Memory B cell (primary cell): ENCODE measurements at regions not wholly inside any gene's neighbourhood (a gene's known extent, or its start where the extent isn't known, plus 50 kb on each side); places are given as distances from the start of the nearest gene placed in this dataset.

Source experiments
- ATAC-seq: fragments of 150-1000 bp; cut with Tn5 transposase; 2 replicates; pipeline ENCODE4 v1.10.0; 2021; ENCODE audit warnings: low read depth, mild to moderate bottlenecking, moderate library complexity
- DNase-seq, 2 donors: peaks; one replicate each; pipeline ENCODE4 v3.0.0; 2022; ENCODE audit warnings: low spot score in 2 of 2
- H3K27ac Mint-ChIP-seq: one replicate; pipeline ENCODE4 v1.8.0; 2022; ENCODE audit warnings: mild to moderate bottlenecking, moderate library complexity, mixed read lengths
- H3K27me3 Mint-ChIP-seq: one replicate; pipeline ENCODE4 v1.8.0; 2022; ENCODE audit warnings: mixed read lengths
- H3K36me3 Mint-ChIP-seq: one replicate; pipeline ENCODE4 v1.8.0; 2022; ENCODE audit warnings: mild to moderate bottlenecking, mixed read lengths
- H3K4me1 Mint-ChIP-seq: one replicate; pipeline ENCODE4 v1.8.0; 2022; ENCODE audit warnings: mixed read lengths
- H3K4me3 Mint-ChIP-seq: one replicate; pipeline ENCODE4 v1.8.0; 2022; ENCODE audit warnings: mild to moderate bottlenecking, moderate library complexity, mixed read lengths
- H3K9me3 Mint-ChIP-seq: one replicate; pipeline ENCODE4 v1.8.0; 2022; ENCODE audit warnings: mixed read lengths

DNA sequence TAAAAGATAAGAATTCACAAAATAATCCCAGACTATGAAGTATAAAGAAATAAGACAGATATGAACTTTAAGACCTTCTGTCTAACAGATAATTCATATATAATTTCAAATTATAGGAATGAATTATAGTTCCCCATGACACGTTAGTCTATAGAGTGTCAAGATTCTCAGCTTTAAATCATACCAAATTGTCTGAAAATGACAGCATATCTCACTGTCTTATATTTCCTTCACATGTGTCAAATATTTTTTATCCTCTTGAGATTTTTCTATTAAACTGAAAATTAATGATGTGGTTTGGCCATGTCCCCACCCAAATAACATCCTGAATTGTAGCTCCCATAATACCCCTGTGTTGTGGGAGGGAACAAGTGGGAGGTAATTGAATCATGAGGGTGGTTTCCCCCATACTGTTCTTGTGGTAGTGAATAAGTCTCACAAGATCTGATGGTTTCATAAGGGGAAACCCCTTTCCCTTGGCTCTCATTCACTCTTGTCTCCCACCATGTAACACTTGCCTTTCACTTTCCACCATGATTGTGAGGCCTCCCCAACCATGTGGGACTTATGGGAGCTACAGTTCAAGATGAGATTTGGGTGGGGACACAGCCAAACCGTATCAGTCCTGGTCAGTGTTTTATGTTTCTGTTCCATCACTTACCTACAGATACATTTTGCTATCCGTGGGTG is 825.3 kb upstream of the GJE1 start:
- H3K4me1 Mint-ChIP-seq: no peaks in the 10 kb centered on the region
- H3K27me3 Mint-ChIP-seq: no peaks in the 10 kb centered on the region
- no peaks in the 10 kb centered on the region for H3K36me3 Mint-ChIP-seq
- peak in 1 of 2 donors; percentile 1 for DNase-seq
- no peak overlapping the region for H3K27ac Mint-ChIP-seq
- no peaks in the 10 kb centered on the region for H3K9me3 Mint-ChIP-seq
- peak; percentile 57 for ATAC-seq
- H3K4me3 Mint-ChIP-seq: no peak overlapping the region

DNA sequence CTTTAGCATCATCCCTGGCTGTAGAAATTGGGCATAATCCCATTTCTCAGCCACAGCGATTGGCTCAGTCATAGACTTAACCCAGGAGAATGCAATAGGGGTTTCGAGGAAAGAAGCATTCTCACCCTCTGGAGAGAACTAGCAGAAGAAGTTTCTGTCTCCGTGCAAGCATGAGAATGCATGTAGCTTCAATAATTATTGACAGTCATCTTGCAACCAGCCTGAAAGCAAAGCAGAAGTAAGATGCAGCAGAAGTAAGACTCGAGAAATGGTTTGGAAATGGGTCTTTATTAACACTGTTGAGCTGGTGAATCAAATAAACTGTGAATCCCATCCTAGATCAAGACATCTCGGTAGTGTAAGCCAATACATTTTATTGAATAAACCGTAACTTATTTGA is 828.8 kb upstream of the GJE1 start:
- H3K36me3 Mint-ChIP-seq: no peaks in the 10 kb centered on the region
- H3K27ac Mint-ChIP-seq: no peak overlapping the region
- H3K9me3 Mint-ChIP-seq: no peaks in the 10 kb centered on the region
- no peak for DNase-seq
- no peaks in the 10 kb centered on the region for H3K4me1 Mint-ChIP-seq
- H3K27me3 Mint-ChIP-seq: no peaks in the 10 kb centered on the region
- H3K4me3 Mint-ChIP-seq: no peak overlapping the region
- no peak for ATAC-seq

DNA sequence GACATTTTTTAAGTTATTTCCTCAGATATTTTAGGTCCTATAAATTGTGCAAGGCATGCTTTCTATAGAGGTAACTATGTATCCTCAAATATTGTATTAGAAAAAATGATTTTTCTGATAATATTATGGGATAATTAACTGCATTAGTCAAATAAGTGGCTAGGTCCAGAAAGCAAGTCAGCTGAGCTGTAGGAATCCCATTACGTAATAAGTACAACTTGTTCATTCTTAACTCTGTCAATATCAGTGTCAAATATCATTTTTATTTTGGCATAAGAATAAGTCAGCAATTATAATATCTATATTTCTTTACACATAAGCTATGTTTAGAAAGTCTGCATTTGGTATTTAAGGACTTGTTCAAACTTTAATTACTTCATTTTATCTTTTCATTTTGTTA is 830.9 kb upstream of the GJE1 start:
- Mint-ChIP-seq H3K4me1 (no peaks in the 10 kb centered on the region), H3K27ac (no peak overlapping the region), H3K27me3 (no peaks in the 10 kb centered on the region), H3K9me3 (no peaks in the 10 kb centered on the region), H3K4me3 (no peak overlapping the region), H3K36me3 (no peaks in the 10 kb centered on the region)
- no peak for DNase-seq
- ATAC-seq: no peak

DNA sequence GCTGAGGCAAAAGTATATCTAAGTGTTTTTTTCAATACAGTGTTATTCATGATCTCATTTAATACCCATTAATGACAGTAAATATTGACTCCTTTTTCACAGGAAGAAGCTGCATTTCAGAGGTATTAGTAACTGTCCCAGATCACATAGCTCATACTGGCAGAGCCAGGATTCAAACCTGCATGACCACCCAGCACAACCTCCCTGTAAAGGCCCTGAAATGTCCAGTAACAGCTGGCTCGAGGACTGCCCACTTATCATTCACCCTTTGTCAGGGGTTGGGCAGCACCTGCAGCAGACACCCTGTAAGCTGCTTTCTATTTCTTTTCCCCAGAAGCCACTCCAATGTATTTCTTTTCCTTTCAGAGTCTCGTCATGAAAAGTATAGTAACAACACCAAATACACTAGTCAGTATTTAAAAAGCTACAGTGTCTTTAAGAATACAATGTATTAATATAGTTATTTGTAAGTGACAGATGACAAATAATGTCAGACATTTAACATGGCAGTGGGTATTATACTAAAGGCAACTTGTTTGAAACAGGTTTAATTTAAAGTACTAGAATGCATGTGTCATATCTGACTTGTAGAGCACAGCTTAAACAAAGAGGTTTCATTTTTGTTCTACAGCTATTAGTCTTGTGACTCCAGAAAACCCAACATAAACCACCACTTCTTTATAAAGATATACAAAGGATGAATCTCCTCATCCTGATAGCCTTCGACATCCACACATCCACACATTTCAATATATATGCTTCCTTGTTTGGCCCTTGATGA is 841.6 kb upstream of the GJE1 start:
- peaks cover 5% of the 10 kb centered on the region for H3K36me3 Mint-ChIP-seq
- H3K4me1 Mint-ChIP-seq: no peaks in the 10 kb centered on the region
- no peaks in the 10 kb centered on the region for H3K27me3 Mint-ChIP-seq
- DNase-seq: no peak
- no peak overlapping the region for H3K27ac Mint-ChIP-seq
- no peak overlapping the region for H3K4me3 Mint-ChIP-seq
- ATAC-seq: no peak
- H3K9me3 Mint-ChIP-seq: peaks cover 8% of the 10 kb centered on the region

DNA sequence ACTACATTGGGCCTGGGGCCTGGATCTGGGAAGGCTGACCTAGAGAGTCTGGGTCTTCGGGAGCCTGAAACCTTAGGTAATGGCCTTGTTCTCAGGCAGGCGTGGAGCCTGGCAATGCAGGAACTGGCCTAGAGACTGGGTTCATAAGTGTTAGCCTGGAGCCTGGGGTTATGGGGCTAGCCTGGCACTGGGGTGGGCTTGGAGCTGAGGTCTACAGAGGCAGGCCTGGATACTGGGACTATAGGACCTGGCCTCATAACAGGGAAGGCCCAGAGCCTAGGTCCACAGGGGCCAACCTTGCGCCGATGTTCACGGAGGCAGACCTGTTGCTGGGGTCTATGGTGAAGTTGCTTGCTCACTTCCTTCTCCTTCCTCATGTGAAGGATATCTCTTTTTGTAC is 843.8 kb upstream of the GJE1 start:
- Mint-ChIP-seq H3K4me1 (no peaks in the 10 kb centered on the region), H3K27ac (no peak overlapping the region), H3K36me3 (peaks cover 5% of the 10 kb centered on the region), H3K9me3 (peaks cover 8% of the 10 kb centered on the region), H3K4me3 (no peak overlapping the region), H3K27me3 (no peaks in the 10 kb centered on the region)
- no peak for DNase-seq
- no peak for ATAC-seq

DNA sequence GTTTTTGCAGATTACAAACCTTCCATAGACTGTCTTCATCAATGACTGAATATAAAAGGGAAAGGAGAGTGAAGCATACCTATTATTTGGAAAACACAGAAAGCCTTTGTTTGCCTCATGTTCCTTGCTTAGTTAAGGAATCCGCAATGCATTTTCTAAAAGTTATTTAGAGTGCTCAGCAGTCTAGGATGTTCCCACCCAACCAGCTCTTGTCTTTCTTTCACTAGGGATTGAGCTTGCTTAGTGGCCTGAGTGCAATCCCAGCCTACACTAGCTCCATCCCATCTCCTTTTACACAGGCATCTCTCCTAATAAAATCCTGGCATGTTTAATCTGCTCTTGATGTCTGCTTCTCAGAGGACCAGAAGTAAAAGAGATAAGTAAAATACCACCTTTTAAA is 850.5 kb upstream of the GJE1 start:
- no peaks in the 10 kb centered on the region for H3K27me3 Mint-ChIP-seq
- H3K4me1 Mint-ChIP-seq: no peaks in the 10 kb centered on the region
- no peaks in the 10 kb centered on the region for H3K36me3 Mint-ChIP-seq

DNA sequence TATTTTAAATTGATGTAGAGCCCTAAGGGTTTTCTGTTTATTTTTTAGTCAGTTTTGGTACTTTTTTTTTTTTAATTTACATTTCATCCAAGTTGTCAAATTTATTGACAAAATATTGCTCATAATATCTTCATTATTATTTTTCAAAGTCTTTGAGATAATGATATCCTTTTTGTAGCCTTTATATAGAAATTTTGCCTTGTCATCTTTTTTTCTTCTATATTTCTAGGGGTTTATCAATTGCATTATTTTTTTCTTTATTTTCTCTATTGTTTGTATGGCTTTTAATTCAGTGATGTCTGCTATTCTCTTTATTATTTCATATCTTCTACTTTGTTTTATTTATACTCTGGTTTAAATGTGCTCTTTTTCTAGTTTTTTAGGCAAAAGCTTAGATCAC is 863.0 kb upstream of the GJE1 start:
- H3K4me3 Mint-ChIP-seq: no peak overlapping the region
- no peaks in the 10 kb centered on the region for H3K4me1 Mint-ChIP-seq
- no peaks in the 10 kb centered on the region for H3K36me3 Mint-ChIP-seq
- no peak overlapping the region for H3K27ac Mint-ChIP-seq
- DNase-seq: no peak
- H3K9me3 Mint-ChIP-seq: no peaks in the 10 kb centered on the region
- H3K27me3 Mint-ChIP-seq: no peaks in the 10 kb centered on the region
- no peak for ATAC-seq

More for the DNA sequence above, 850.5 kb upstream of the GJE1 start:
- DNase-seq: no peak
- H3K4me3 Mint-ChIP-seq: no peak overlapping the region
- no peak for ATAC-seq
- H3K9me3 Mint-ChIP-seq: no peaks in the 10 kb centered on the region
- H3K27ac Mint-ChIP-seq: no peak overlapping the region

DNA sequence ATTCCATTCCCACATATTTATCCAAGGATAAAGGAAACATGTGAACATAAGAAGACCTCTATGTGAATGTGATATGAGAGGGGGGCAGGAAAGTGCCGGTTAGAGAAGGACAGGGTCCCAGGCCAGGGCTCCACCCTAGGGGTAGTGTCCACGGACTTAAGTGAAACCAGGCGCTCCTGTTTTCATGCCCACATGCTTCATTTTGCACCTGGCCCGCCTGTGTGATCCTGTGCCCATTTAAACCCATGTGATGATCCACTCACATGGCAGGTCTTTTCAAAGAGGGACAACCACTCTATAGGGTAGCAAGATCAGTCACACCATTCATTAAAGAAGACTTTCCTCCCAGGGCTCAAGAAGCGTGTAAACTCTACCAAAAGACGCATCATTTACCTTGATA is 865.3 kb upstream of the GJE1 start:
- DNase-seq (no peak), ATAC-seq (no peak)
- Mint-ChIP-seq H3K4me3 (no peak overlapping the region), H3K27me3 (no peaks in the 10 kb centered on the region), H3K27ac (no peak overlapping the region), H3K4me1 (no peaks in the 10 kb centered on the region), H3K9me3 (no peaks in the 10 kb centered on the region), H3K36me3 (no peaks in the 10 kb centered on the region)

DNA sequence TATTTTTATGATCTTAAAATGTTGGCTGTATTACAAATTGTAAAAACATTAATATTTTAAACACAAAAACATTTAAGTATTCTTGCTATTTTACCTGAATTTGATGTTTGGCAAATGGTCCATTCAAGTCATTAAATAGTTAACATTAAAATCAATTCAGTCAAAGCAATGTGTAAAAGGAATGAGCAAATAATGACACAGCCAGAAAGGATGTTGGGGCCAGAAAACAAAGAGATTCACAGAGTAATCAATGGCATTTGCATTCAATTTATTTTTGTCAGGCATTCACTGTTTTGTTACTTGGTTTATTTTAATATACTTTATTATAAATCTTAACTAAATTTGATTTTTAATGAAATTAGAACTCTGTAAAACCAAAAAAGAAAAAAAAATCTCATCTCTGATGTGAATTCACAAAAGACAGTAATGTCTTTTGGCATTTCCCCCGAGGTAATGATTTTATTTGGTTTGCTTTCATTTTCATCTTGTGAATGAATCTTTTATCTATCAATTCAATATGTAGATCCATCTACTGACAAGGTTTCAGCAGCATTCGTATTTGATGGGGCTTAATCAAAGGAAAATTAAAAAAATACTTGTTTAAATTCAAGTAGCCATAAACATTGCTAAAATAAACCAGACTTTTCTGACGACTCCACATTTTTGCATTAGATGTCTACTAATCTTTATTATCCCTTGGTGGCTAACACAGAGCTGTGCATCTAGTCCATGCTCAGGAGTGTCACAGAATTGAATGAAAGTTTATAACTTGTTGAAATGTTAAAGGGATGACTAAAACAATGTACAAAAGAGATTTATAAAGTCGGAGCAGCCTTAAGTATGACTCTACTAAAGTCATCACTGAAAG is 866.7 kb upstream of the GJE1 start:
- no peak for ATAC-seq
- H3K9me3 Mint-ChIP-seq: no peaks in the 10 kb centered on the region
- no peak overlapping the region for H3K27ac Mint-ChIP-seq
- H3K4me3 Mint-ChIP-seq: no peak overlapping the region
- no peaks in the 10 kb centered on the region for H3K4me1 Mint-ChIP-seq
- no peaks in the 10 kb centered on the region for H3K36me3 Mint-ChIP-seq
- DNase-seq: no peak
- H3K27me3 Mint-ChIP-seq: no peaks in the 10 kb centered on the region

DNA sequence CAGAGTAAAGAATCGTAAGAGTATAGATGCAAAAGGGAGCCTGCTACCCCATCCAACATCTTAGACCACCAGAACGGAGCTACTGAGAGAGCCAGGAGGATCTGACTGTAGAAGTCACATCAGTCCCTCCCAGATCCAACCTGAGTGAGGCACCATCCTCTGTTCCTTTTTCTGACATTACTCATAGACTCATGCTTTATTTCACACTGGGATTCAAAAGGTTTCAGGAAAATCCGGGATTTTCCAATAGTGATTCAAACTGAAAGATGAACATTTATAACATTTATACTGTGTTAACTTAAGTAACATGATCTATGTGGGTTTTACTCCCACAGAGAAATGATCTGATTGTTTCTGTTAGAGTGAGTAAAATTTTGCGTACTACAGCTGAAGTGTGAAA is 868.6 kb upstream of the GJE1 start:
- ATAC-seq (no peak), DNase-seq (no peak)
- Mint-ChIP-seq H3K27ac (no peak overlapping the region), H3K36me3 (no peaks in the 10 kb centered on the region), H3K9me3 (no peaks in the 10 kb centered on the region), H3K27me3 (no peaks in the 10 kb centered on the region), H3K4me1 (no peaks in the 10 kb centered on the region), H3K4me3 (no peak overlapping the region)

DNA sequence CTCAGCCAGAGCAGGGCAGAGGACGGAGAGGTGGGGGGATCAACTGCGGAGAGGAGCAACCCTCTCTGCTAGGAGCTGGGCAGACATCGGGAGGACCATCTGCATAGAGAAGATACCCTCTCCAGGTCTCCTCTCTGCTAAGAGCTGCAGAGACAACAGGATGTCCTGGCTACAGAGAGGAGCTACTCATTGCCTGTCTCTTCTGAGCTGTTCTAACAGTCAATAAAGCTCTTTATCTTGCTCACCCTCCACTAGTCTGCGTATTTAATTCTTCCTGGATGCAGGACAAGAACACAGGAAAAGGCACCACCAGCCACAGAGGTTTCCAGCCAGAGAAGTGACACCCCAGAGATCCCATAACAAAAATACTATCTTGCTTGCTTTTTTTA is 871.1 kb upstream of the GJE1 start:
- Mint-ChIP-seq H3K4me3 (no peak overlapping the region), H3K4me1 (no peaks in the 10 kb centered on the region), H3K27ac (no peak overlapping the region), H3K27me3 (no peaks in the 10 kb centered on the region), H3K36me3 (no peaks in the 10 kb centered on the region), H3K9me3 (no peaks in the 10 kb centered on the region)
- DNase-seq (no peak), ATAC-seq (no peak)

DNA sequence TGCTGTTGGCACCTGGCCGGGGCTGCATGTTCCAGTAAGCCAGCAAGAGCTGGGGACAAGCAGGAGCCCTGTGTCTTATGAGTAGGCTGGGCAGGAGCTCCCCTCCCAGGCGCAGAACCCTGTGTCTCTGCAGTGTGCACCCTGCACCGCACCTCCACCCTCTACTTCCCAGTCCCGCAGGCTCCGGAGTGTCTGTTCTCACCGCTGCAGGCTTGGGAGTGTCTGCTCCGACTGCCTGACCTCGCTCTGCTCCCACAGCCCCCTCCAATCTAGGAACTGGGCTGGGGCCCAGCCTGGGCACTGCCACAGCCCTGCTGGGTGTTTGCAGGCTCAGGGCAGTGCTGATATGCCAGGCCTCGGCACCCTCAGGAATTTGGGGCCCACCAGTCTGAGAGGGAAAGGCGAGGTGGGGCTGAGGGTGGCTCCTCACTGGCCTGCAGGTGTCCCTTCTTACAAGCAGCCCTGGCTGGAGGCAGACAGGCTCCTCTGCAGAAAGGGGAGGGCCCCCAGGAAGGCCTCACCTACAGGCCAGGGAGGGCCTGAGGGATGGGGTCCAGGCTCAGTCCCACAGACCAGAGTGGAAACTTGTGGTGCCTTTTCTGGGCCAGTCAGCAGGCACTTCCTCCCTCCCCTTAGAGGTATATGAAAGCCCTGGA is 871.6 kb upstream of the GJE1 start:
- Mint-ChIP-seq H3K4me1 (no peaks in the 10 kb centered on the region), H3K27ac (no peak overlapping the region), H3K4me3 (no peak overlapping the region), H3K36me3 (no peaks in the 10 kb centered on the region), H3K27me3 (no peaks in the 10 kb centered on the region), H3K9me3 (no peaks in the 10 kb centered on the region)
- ATAC-seq: no peak
- no peak for DNase-seq

DNA sequence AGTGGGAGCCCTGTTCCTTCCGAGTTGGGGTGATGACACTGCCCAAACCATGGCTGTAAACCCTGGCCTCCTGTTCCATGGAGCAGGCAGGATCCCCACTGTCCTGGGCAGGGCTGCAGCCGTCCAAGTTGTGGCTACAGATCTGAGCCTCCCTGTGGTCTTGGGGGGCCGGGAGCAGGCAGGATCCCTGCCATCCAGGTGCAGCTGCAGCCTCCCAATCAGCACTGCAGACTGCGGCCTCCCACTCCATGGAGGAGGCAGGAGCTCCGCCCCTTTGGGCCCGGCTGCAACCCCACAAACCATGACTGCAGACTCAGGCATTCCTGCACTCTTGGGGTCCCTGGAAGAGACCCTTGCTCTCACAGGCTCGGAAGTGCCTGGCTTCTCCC is 872.1 kb upstream of the GJE1 start:
- H3K27me3 Mint-ChIP-seq: no peaks in the 10 kb centered on the region
- H3K4me1 Mint-ChIP-seq: no peaks in the 10 kb centered on the region
- H3K4me3 Mint-ChIP-seq: no peak overlapping the region
- H3K27ac Mint-ChIP-seq: no peak overlapping the region
- ATAC-seq (no peak), DNase-seq (no peak)
- no peaks in the 10 kb centered on the region for H3K9me3 Mint-ChIP-seq
- H3K36me3 Mint-ChIP-seq: no peaks in the 10 kb centered on the region

DNA sequence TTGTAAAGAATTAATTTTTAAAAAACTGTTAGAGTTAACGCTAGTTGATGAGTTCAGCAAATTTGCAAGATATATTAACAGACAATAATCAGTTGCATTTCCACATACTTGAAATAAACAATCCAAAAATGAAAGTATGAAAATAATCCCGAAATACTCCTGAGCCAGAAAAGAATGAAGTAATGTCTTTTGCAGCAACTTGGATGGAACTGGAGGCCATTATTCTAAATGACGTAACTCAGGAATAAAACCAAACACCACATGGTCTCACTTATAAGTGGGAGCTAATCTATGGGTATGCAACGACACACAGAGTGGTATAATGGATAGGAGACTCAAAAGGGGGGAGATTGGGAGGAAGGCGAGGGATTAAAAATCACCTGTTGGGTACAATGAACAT is 872.9 kb upstream of the GJE1 start:
- Mint-ChIP-seq H3K27me3 (no peaks in the 10 kb centered on the region), H3K27ac (no peak overlapping the region), H3K4me3 (no peak overlapping the region), H3K4me1 (no peaks in the 10 kb centered on the region), H3K9me3 (no peaks in the 10 kb centered on the region), H3K36me3 (no peaks in the 10 kb centered on the region)
- ATAC-seq (no peak), DNase-seq (no peak)
